GM23248 (cell line): ENCODE measurements at regions not wholly inside any gene's neighbourhood (a gene's known extent, or its start where the extent isn't known, plus 50 kb on each side); places are given as distances from the start of the nearest gene placed in this dataset.

Experiments used
- EZH2 ChIP-seq: fragments of 200-600 bp; sonication (generic); IDR thresholded peaks from 2 replicates; pipeline ENCODE4 v1.6.1; 2018; ENCODE audit warnings: antibody characterized with exemption, mild to moderate bottlenecking; ENCODE audit not compliant: insufficient read depth, poor library complexity, severe bottlenecking
- EZH2phosphoT487 ChIP-seq: fragments of 200-600 bp; sonication (generic); IDR thresholded peaks from 2 replicates; pipeline ENCODE4 v1.6.1; 2018; ENCODE audit warnings: antibody characterized with exemption, moderate library complexity, mild to moderate bottlenecking, low read depth; ENCODE audit not compliant: insufficient read depth

DNA sequence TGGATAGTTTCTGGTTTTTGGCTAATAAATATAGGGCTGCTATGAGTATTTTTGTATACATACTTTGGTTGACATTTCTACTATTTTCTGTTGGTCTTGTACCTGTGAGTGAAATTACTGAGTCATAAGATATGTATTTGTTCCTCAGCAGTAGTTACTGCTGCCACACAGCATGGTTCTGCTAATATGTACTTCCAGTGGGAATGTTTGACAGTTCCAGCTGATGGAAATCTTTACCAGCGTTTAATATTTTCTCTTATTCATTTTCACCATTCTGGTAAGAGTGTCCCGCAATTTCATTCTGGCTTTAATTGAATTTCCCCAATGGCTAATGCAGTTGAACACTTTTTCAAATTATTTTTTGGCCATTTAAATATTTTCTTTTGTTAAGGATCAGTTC lies 57.9 kb upstream of the IL1R1 start:
- TF ChIP-seq EZH2 (no peak), EZH2phosphoT487 (no peak)
